Activated CD4-positive, alpha-beta T cell treated with anti-CD3 and anti-CD28 coated beads, Interleukin-2, amount 10 ng/mL, durations not matched to agents 24 days and 14 days (primary cell): ENCODE measurements at regions not wholly inside any gene's neighbourhood (a gene's known extent, or its start where the extent isn't known, plus 50 kb on each side); places are given as distances from the start of the nearest gene placed in this dataset.
"Not testable (repeated sequence)": the region's sequence is repeated elsewhere in the genome, so short reads cannot be mapped to it uniquely, and the experiment has no call there.

Experiments
- DNase-seq: peaks from one replicate; pipeline ENCODE4 v3.0.0; 2022
- H3K27ac Mint-ChIP-seq: one replicate; pipeline ENCODE4 v1.8.0; 2022; ENCODE audit warnings: mild to moderate bottlenecking, mixed read lengths
- H3K27me3 Mint-ChIP-seq: one replicate; pipeline ENCODE4 v1.8.0; 2022; ENCODE audit warnings: mixed read lengths
- H3K36me3 Mint-ChIP-seq: one replicate; pipeline ENCODE4 v1.8.0; 2022; ENCODE audit warnings: low read depth, mild to moderate bottlenecking, mixed read lengths
- H3K4me1 Mint-ChIP-seq: one replicate; pipeline ENCODE4 v1.8.0; 2021; ENCODE audit warnings: mixed read lengths
- H3K4me3 Mint-ChIP-seq: one replicate; pipeline ENCODE4 v1.8.0; 2022; ENCODE audit warnings: mild to moderate bottlenecking, moderate library complexity, mixed read lengths
- H3K9me3 Mint-ChIP-seq: one replicate; pipeline ENCODE4 v1.8.0; 2021; ENCODE audit warnings: mixed read lengths
- intact Hi-C: fragments of 100-400 bp; cut with micrococcal nuclease; formaldehyde crosslinking; loops from one replicate; pipeline ENCODE4 v1.15.1; 2023

- no peak overlapping the region for H3K4me3 Mint-ChIP-seq
- no peak for DNase-seq
- no peaks in the 10 kb centered on the region for H3K27me3 Mint-ChIP-seq
- H3K9me3 Mint-ChIP-seq, result no peaks in the 10 kb centered on the region
- H3K27ac Mint-ChIP-seq, result no peak overlapping the region
- no peaks in the 10 kb centered on the region for H3K36me3 Mint-ChIP-seq
- no peaks in the 10 kb centered on the region for H3K4me1 Mint-ChIP-seq
- intact Hi-C loops, result no loop called here
Measured at GRCh38 chr9:75775966-75776691, 114.3 kb upstream of the PCSK5 start.

- DNase-seq, result no peak
- Mint-ChIP-seq H3K36me3 (no peaks in the 10 kb centered on the region), H3K4me3 (no peak overlapping the region), H3K4me1 (no peaks in the 10 kb centered on the region), H3K9me3 (no peaks in the 10 kb centered on the region), H3K27me3 (no peaks in the 10 kb centered on the region), H3K27ac (no peak overlapping the region)
- intact Hi-C loops, result no loop called here
Measured at GRCh38 chr9:75780185-75780584, 110.3 kb upstream of the PCSK5 start.

- Mint-ChIP-seq H3K27me3 (peaks cover 2% of the 10 kb centered on the region), H3K36me3 (no peaks in the 10 kb centered on the region), H3K4me3 (no peak overlapping the region), H3K27ac (no peak overlapping the region), H3K9me3 (peaks cover 9% of the 10 kb centered on the region), H3K4me1 (peaks cover 7% of the 10 kb centered on the region)
- no peak for DNase-seq
- intact Hi-C loops, result no loop called here
Measured at GRCh38 chr9:75788006-75788634, 102.4 kb upstream of the PCSK5 start.

GRCh38 chr9:75797085-75797580, 93.3 kb upstream of the PCSK5 start:
- H3K36me3 Mint-ChIP-seq, result no peaks in the 10 kb centered on the region
- DNase-seq, result no peak
- no peaks in the 10 kb centered on the region for H3K27me3 Mint-ChIP-seq
- intact Hi-C loops, result no loop called here
- no peaks in the 10 kb centered on the region for H3K4me1 Mint-ChIP-seq
- H3K9me3 Mint-ChIP-seq, result no peaks in the 10 kb centered on the region
- H3K27ac Mint-ChIP-seq, result no peak overlapping the region
- H3K4me3 Mint-ChIP-seq, result no peak overlapping the region

GRCh38 chr9:75798505-75798904, 92.0 kb upstream of the PCSK5 start:
- no peak overlapping the region for H3K4me3 Mint-ChIP-seq
- no peaks in the 10 kb centered on the region for H3K9me3 Mint-ChIP-seq
- no peaks in the 10 kb centered on the region for H3K27me3 Mint-ChIP-seq
- no peak overlapping the region for H3K27ac Mint-ChIP-seq
- intact Hi-C loops, result no loop called here
- H3K4me1 Mint-ChIP-seq, result no peaks in the 10 kb centered on the region
- DNase-seq, result no peak
- H3K36me3 Mint-ChIP-seq, result no peaks in the 10 kb centered on the region

GRCh38 chr9:75803130-75803529, 87.3 kb upstream of the PCSK5 start:
- Mint-ChIP-seq H3K4me1 (no peaks in the 10 kb centered on the region), H3K36me3 (no peaks in the 10 kb centered on the region), H3K27ac (no peak overlapping the region), H3K27me3 (no peaks in the 10 kb centered on the region), H3K4me3 (no peak overlapping the region), H3K9me3 (no peaks in the 10 kb centered on the region)
- DNase-seq, result no peak
- intact Hi-C loops, result no loop called here

- peaks cover 3% of the 10 kb centered on the region for H3K9me3 Mint-ChIP-seq
- H3K4me3 Mint-ChIP-seq, result no peak overlapping the region
- no peak for DNase-seq
- no peak overlapping the region for H3K27ac Mint-ChIP-seq
- peaks cover 1% of the 10 kb centered on the region for H3K27me3 Mint-ChIP-seq
- H3K4me1 Mint-ChIP-seq, result no peaks in the 10 kb centered on the region
- no peaks in the 10 kb centered on the region for H3K36me3 Mint-ChIP-seq
- intact Hi-C loops, result no loop called here
Measured at GRCh38 chr9:75810063-75810462, 80.4 kb upstream of the PCSK5 start.

- Mint-ChIP-seq H3K27ac (no peak overlapping the region), H3K9me3 (peaks cover 3% of the 10 kb centered on the region), H3K27me3 (peaks cover 1% of the 10 kb centered on the region), H3K4me3 (no peak overlapping the region), H3K36me3 (no peaks in the 10 kb centered on the region), H3K4me1 (no peaks in the 10 kb centered on the region)
- DNase-seq, result no peak
- intact Hi-C loops, result no loop called here
Measured at GRCh38 chr9:75811692-75812091, 78.8 kb upstream of the PCSK5 start.

GRCh38 chr9:75812141-75812540, 78.3 kb upstream of the PCSK5 start:
- no peak overlapping the region for H3K4me3 Mint-ChIP-seq
- H3K27ac Mint-ChIP-seq, result no peak overlapping the region
- peaks cover 3% of the 10 kb centered on the region for H3K9me3 Mint-ChIP-seq
- H3K36me3 Mint-ChIP-seq, result no peaks in the 10 kb centered on the region
- H3K4me1 Mint-ChIP-seq, result no peaks in the 10 kb centered on the region
- no peak for DNase-seq
- intact Hi-C loops, result no loop called here
- H3K27me3 Mint-ChIP-seq, result peaks cover 1% of the 10 kb centered on the region

GRCh38 chr9:75814667-75815066, 75.8 kb upstream of the PCSK5 start:
- no peaks in the 10 kb centered on the region for H3K36me3 Mint-ChIP-seq
- no peak for DNase-seq
- peaks cover 3% of the 10 kb centered on the region for H3K9me3 Mint-ChIP-seq
- no peak overlapping the region for H3K27ac Mint-ChIP-seq
- H3K4me3 Mint-ChIP-seq, result no peak overlapping the region
- peaks cover 1% of the 10 kb centered on the region for H3K27me3 Mint-ChIP-seq
- no peaks in the 10 kb centered on the region for H3K4me1 Mint-ChIP-seq
- intact Hi-C loops, result no loop called here

GRCh38 chr9:75820471-75821115, 69.9 kb upstream of the PCSK5 start:
- not testable (repeated sequence) for H3K27me3 Mint-ChIP-seq, H3K9me3 Mint-ChIP-seq, DNase-seq, H3K36me3 Mint-ChIP-seq, H3K4me1 Mint-ChIP-seq, H3K27ac Mint-ChIP-seq, H3K4me3 Mint-ChIP-seq
- intact Hi-C loops, result loop anchor here (10.0 kb wide), 1 partner anchor 64 kb away; no protein-coding TSS in a partner anchor

- no peak for DNase-seq
- H3K9me3 Mint-ChIP-seq, result no peaks in the 10 kb centered on the region
- intact Hi-C loops, result loop anchor here (10.0 kb wide), 1 partner anchor 62 kb away; no protein-coding TSS in a partner anchor
- H3K4me1 Mint-ChIP-seq, result no peaks in the 10 kb centered on the region
- no peaks in the 10 kb centered on the region for H3K27me3 Mint-ChIP-seq
- no peak overlapping the region for H3K4me3 Mint-ChIP-seq
- H3K36me3 Mint-ChIP-seq, result no peaks in the 10 kb centered on the region
- no peak overlapping the region for H3K27ac Mint-ChIP-seq
Measured at GRCh38 chr9:75823151-75823550, 67.3 kb upstream of the PCSK5 start.

GRCh38 chr9:75824816-75825568, 65.5 kb upstream of the PCSK5 start:
- no peaks in the 10 kb centered on the region for H3K9me3 Mint-ChIP-seq
- H3K4me1 Mint-ChIP-seq, result no peaks in the 10 kb centered on the region
- H3K27ac Mint-ChIP-seq, result no peak overlapping the region
- H3K36me3 Mint-ChIP-seq, result no peaks in the 10 kb centered on the region
- no peak overlapping the region for H3K4me3 Mint-ChIP-seq
- DNase-seq, result no peak
- no peaks in the 10 kb centered on the region for H3K27me3 Mint-ChIP-seq
- intact Hi-C loops, result loop anchor here (10.0 kb wide), 1 partner anchor 60 kb away; no protein-coding TSS in a partner anchor
